GM19328 (cell line): ENCODE measurements at regions not wholly inside any gene's neighbourhood (a gene's known extent, or its start where the extent isn't known, plus 50 kb on each side); places are given as distances from the start of the nearest gene placed in this dataset.
A peak's percentile ranks its signal among the peaks of the same experiment; 100 is the strongest.
"Not testable (repeated sequence)": the region's sequence is repeated elsewhere in the genome, so short reads cannot be mapped to it uniquely, and the experiment has no call there.

ENCODE experiments used
- ATAC-seq: cut with Tn5 transposase; IDR thresholded peaks from one replicate; pipeline ENCODE4 v1.9.1; 2021; ENCODE audit warnings: mild to moderate bottlenecking, moderate library complexity; ENCODE audit not compliant: unreplicated experiment

DNA sequence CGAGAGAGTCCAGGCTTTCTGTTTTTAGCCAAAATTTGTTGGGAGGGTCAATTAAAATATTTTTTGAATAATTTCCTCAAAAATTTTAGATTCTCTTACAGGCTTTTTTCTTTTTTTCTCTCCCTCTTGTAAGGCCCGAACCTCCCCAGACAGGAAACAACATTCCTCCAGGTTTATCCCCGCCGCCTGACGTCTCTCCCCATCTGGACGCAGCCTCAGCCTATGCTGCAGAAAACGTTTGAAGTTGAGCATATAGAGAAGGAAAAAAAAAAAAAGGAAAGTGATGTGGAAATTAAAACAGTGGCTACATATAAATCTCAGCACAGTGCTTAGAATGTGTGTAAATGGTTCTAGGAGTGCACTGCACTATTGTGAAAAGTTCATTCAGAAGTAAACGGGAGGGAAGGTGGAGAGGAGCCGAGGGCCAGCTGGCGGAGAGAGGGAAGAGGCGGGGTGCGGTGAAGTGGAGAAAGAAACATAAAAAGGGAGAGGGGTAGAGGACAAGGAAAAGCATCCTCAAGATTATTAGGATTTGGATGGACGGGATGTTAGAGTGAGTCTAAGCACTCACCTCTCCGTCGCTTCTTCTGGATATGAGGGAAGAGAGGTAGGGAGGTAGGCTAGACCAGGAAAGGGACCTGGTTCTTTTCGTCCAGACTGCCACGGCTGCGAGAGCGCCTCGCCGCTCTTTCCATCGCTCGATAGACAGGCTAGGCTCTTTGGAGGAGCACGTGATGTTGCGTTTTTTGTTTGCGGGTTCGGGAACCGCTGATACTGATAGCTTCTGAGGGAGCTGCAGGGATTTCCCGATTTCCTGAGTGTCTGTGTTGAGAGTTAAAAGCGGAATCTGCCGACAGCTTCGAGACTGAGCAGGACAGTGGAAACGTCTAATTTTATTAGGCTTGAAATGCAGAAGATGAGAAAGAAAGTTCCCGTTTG, 98.7 kb downstream of the TRIM27 start:
- ATAC-seq, result no peak

DNA sequence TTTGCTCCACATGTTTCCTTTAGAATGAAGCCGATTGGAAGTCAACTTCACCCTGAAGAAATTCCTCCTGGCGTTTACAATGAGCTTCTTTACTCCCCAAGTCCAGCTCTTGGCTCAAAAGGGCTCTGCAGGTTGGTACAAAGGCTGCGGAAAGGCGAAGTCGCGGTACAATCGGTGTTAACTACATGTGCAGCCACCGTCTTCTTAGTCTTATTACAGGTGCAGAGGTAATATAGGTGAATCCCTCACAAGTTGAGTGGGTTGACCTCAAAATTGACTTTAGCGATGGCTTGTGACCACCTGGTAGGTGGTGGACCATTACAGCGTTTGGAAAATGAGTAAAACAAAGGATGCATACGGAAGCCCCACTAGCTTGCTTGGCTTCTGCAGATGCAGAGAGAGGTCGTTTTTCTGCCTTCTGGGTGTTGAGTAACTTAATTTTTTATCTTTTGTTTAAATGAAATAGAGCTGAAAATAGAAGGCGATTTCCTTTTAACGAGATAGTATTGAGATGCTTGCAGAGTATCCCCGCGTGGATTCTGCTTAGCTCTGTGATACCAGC, 98.0 kb downstream of the TRIM27 start:
- ATAC-seq, result no peak

DNA sequence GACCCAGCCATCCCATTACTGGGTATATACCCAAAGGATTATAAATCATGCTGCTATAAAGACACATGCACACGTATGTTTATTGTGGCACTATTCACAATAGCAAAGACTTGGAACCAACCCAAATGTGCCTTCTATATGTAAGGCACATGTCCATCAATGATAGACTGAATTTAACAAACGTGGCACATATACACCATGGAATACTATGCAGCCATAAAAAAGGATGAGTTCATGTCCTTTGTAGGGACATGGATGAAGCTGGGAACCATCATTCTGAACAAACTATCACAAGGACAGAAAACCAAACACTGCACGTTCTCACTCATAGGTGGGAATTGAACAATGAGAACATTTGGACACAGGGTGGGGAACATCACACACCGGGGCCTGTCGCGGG, 92.1 kb downstream of the TRIM27 start:
- not testable (repeated sequence) for ATAC-seq

DNA sequence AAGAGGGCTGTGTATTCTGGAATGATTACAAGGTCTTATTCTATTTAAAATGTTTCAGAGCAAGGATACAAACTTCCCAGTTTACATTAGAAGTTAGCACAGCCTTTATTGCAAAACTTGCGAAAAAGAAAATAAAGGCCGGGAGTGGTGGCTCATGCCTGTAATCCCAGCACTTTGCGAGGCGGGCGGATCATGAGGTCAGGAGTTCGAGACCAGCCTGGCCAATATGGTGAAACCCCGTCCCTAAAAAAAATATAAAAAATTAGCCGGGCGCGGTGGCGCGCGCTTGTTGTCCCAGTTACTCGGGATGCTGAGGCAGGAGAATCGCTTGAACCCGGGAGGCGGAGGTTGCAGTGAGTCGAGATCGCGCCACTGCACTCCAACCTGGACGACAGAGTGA, 87.1 kb downstream of the TRIM27 start:
- not testable (repeated sequence) for ATAC-seq

DNA sequence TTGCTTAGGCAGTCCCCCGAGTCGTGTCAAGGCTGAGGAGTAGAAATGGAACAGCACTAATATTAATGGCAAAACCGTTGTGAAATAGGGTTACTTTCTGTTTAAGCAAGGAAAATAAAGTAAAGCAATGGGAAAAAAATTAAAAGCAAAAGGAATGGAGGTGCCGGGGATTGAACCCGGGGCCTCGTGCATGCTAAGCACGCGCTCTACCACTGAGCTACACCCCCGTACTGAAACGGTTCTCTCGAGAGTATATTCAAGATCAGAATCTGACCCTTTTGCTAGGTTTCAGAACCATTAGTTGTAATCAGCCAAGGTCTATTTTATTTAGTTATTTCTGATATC, 85.5 kb downstream of the TRIM27 start:
- peak; percentile 21 for ATAC-seq

DNA sequence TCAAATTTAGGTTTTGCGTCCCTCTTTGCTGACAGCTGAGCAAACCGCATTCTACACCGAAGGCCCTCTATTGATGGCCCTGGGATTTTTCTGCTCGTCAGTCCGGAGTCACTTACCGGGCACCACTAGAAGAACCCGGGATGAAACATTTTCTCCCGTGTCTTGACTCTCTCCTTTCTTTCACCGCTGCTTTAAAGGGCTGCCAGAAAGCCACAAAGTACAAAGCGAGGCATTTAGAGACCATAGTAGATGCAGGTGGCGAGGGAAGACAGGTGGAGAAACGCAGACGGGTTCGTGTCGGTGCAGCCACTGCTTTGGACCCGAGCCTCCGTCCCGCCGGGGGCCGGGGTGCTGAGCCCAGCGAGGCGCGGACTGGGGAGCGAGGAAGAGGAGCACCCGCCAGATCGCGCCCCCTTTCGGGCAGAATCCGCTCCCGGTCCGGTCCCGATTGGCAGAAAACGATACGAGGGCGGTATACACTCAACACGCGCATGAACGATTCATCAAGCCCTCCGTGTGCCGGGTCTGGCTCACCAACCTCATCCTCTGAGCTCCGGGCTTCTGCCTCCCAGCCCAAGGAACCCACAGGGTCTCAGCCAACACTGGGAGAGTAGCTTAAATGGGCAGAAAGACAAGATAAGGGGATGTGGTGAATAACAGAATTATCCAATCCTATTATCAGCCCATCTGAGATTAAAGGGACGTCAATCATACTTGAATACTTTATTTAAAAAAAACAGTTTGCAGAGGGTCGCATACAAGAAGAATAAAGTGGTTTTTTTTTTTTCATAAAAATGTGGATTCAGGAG, 84.9 kb downstream of the TRIM27 start:
- peak; percentile 69 for ATAC-seq

DNA sequence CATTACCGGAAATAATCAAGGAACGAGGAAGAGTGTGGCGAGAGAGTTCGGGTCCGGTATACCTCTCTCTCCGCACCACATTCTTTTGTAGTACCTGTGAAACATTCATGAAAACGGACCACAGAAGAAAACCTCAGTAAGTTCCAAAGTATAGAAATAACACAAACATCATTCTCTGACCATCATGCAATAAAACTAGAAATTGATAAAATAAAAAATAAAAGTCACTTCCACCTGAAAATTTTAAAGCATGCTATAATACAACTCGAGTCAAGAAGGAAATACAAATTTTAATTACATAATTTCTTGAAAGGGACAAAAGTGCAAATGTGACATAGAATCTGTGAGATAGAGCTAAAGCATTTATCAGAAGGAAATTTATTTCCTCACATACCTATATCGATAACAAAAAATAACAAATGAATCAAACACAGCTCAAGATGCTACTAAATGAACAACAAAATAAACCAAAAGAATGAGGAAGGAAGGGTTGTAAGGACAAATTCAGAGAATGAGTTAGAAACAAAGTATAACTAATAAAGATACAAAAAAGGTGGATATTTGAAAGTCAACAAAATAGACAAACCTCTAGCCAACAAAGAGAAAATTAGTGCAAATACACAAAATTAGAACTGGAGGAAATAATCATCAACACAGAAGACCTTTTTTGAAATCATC, 84.2 kb downstream of the TRIM27 start:
- ATAC-seq, result no peak

DNA sequence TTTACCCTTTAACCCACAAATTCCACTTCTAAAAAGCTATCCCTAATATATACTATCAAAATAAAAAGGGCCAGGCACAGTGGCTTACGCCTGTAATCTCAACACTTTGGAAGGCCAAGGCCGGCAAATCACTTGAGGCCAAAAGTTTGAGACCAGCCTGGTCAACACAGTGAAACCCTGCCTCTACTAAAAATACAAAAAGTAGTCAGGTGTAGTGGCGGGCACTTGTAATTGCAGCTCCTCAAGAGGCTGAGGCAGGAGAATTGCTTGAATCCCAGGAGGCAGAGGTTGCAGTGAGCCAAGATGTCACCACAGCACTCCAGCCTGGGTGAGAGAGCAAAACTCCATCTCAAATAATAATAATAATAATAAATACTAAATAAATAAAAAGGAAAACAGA, 82.5 kb downstream of the TRIM27 start:
- no peak for ATAC-seq

DNA sequence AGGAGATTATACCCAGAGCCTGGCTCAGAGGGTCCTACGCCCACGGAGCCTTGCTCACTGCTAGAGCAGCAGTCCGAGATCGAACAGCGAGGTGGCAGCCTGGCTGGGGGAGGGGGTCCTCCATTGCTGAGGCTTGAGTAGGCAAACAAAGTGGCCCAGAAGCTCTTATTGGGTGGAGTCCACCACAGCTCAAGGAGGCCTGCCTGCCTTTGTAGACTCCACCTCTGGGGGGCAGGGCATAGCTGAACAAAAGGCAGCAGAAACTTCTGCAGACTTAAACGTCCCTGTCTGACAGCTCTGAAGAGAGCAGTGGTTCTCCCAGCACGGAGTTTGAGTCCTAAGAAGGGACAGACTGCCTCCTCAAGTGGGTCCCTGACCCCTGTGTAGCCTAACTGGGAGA, 75.0 kb downstream of the TRIM27 start:
- not testable (repeated sequence) for ATAC-seq
